Liver (tissue), 3 donors: ENCODE measurements at regions not wholly inside any gene's neighbourhood (a gene's known extent, or its start where the extent isn't known, plus 50 kb on each side); places are given as distances from the start of the nearest gene placed in this dataset.

Source experiments
- RAD21 ChIP-seq, 2 donors: IDR thresholded peaks; 2 replicates each; pipeline ENCODE4 v1.6.1; 2016; ENCODE audit warnings: antibody characterized with exemption in 2 of 2, mild to moderate bottlenecking in 2 of 2
- TF ChIP-seq, protein P1 (sequence below): fragments of 150-350 bp; IDR thresholded peaks from 2 replicates; pipeline ENCODE4 v1.5.1; 2017; ENCODE audit warnings: improper control_type of control experiment, low read depth, low read length; ENCODE audit not compliant: missing input control
- TF ChIP-seq, protein P2 (sequence below): IDR thresholded peaks from 2 replicates; pipeline ENCODE4 v1.6.1; 2016; ENCODE audit warnings: antibody characterized with exemption, mild to moderate bottlenecking
- donor health status: healthy.
- donor health status: healthy.

- TF ChIP-seq, protein P1, sequence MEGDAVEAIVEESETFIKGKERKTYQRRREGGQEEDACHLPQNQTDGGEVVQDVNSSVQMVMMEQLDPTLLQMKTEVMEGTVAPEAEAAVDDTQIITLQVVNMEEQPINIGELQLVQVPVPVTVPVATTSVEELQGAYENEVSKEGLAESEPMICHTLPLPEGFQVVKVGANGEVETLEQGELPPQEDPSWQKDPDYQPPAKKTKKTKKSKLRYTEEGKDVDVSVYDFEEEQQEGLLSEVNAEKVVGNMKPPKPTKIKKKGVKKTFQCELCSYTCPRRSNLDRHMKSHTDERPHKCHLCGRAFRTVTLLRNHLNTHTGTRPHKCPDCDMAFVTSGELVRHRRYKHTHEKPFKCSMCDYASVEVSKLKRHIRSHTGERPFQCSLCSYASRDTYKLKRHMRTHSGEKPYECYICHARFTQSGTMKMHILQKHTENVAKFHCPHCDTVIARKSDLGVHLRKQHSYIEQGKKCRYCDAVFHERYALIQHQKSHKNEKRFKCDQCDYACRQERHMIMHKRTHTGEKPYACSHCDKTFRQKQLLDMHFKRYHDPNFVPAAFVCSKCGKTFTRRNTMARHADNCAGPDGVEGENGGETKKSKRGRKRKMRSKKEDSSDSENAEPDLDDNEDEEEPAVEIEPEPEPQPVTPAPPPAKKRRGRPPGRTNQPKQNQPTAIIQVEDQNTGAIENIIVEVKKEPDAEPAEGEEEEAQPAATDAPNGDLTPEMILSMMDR: no peak
- TF ChIP-seq, protein P2, sequence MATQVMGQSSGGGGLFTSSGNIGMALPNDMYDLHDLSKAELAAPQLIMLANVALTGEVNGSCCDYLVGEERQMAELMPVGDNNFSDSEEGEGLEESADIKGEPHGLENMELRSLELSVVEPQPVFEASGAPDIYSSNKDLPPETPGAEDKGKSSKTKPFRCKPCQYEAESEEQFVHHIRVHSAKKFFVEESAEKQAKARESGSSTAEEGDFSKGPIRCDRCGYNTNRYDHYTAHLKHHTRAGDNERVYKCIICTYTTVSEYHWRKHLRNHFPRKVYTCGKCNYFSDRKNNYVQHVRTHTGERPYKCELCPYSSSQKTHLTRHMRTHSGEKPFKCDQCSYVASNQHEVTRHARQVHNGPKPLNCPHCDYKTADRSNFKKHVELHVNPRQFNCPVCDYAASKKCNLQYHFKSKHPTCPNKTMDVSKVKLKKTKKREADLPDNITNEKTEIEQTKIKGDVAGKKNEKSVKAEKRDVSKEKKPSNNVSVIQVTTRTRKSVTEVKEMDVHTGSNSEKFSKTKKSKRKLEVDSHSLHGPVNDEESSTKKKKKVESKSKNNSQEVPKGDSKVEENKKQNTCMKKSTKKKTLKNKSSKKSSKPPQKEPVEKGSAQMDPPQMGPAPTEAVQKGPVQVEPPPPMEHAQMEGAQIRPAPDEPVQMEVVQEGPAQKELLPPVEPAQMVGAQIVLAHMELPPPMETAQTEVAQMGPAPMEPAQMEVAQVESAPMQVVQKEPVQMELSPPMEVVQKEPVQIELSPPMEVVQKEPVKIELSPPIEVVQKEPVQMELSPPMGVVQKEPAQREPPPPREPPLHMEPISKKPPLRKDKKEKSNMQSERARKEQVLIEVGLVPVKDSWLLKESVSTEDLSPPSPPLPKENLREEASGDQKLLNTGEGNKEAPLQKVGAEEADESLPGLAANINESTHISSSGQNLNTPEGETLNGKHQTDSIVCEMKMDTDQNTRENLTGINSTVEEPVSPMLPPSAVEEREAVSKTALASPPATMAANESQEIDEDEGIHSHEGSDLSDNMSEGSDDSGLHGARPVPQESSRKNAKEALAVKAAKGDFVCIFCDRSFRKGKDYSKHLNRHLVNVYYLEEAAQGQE: no peak
- no peak for TF ChIP-seq RAD21 (IDR thresholded peaks at IDR 0.05)
These were observed 160.9 kb upstream of the FMN2 start for GRCh38 chr1:239930686-239931262.
